Glutamatergic neuron (in vitro differentiated cells): ENCODE measurements at regions not wholly inside any gene's neighbourhood (a gene's known extent, or its start where the extent isn't known, plus 50 kb on each side); places are given as distances from the start of the nearest gene placed in this dataset.

Source experiments
- DNase-seq: peaks from one replicate; pipeline ENCODE4 v3.0.0; 2022
- H3K27ac Mint-ChIP-seq: one replicate; pipeline ENCODE4 v1.8.0; 2020; ENCODE audit warnings: mild to moderate bottlenecking, mixed read lengths, inconsistent platforms; ENCODE audit not compliant: unreplicated experiment
- H3K27me3 Mint-ChIP-seq: one replicate; pipeline ENCODE4 v1.8.0; 2020; ENCODE audit warnings: mild to moderate bottlenecking, moderate library complexity, mixed read lengths, inconsistent platforms; ENCODE audit not compliant: unreplicated experiment
- H3K36me3 Mint-ChIP-seq: one replicate; pipeline ENCODE4 v1.8.0; 2020; ENCODE audit warnings: mild to moderate bottlenecking, mixed read lengths, inconsistent platforms; ENCODE audit not compliant: unreplicated experiment
- H3K4me1 Mint-ChIP-seq: one replicate; pipeline ENCODE4 v1.8.0; 2020; ENCODE audit warnings: mild to moderate bottlenecking, low read depth, mixed read lengths, inconsistent platforms; ENCODE audit not compliant: unreplicated experiment
- H3K4me3 Mint-ChIP-seq: one replicate; pipeline ENCODE4 v1.8.0; 2020; ENCODE audit warnings: mild to moderate bottlenecking, mixed read lengths, inconsistent platforms; ENCODE audit not compliant: unreplicated experiment
- H3K9me3 Mint-ChIP-seq: one replicate; pipeline ENCODE4 v1.8.0; 2020; ENCODE audit warnings: mild to moderate bottlenecking, moderate library complexity, mixed read lengths, inconsistent platforms; ENCODE audit not compliant: unreplicated experiment
- CTCF ChIP-seq: fragments of 200-600 bp; sonication (generic); IDR thresholded peaks from one replicate; pipeline ENCODE4 v1.5.0; 2021; ENCODE audit not compliant: partially characterized antibody, unreplicated experiment

- Mint-ChIP-seq H3K4me3 (no peak overlapping the region), H3K9me3 (peaks cover 2% of the 10 kb centered on the region), H3K27me3 (no peaks in the 10 kb centered on the region), H3K27ac (no peak overlapping the region), H3K36me3 (no peaks in the 10 kb centered on the region), H3K4me1 (no peaks in the 10 kb centered on the region)
- DNase-seq, result no peak
- no peak for TF ChIP-seq CTCF
Measured at GRCh38 chr5:130278136-130278535, 373.9 kb downstream of the CHSY3 start.

- no peak for DNase-seq
- H3K27me3 Mint-ChIP-seq, result no peaks in the 10 kb centered on the region
- H3K27ac Mint-ChIP-seq, result no peak overlapping the region
- H3K36me3 Mint-ChIP-seq, result no peaks in the 10 kb centered on the region
- no peaks in the 10 kb centered on the region for H3K4me1 Mint-ChIP-seq
- H3K9me3 Mint-ChIP-seq, result peaks cover 2% of the 10 kb centered on the region
- no peak overlapping the region for H3K4me3 Mint-ChIP-seq
- TF ChIP-seq CTCF, result no peak
Measured at GRCh38 chr5:130277522-130277921, 373.3 kb downstream of the CHSY3 start.

- no peaks in the 10 kb centered on the region for H3K4me1 Mint-ChIP-seq
- no peak for TF ChIP-seq CTCF
- no peak for DNase-seq
- H3K36me3 Mint-ChIP-seq, result no peaks in the 10 kb centered on the region
- H3K27ac Mint-ChIP-seq, result no peak overlapping the region
- H3K27me3 Mint-ChIP-seq, result no peaks in the 10 kb centered on the region
- H3K9me3 Mint-ChIP-seq, result peaks cover 2% of the 10 kb centered on the region
- H3K4me3 Mint-ChIP-seq, result no peak overlapping the region
Measured at GRCh38 chr5:130277002-130277401, 372.7 kb downstream of the CHSY3 start.

- Mint-ChIP-seq H3K9me3 (peaks cover 2% of the 10 kb centered on the region), H3K4me3 (no peak overlapping the region), H3K36me3 (no peaks in the 10 kb centered on the region), H3K27me3 (no peaks in the 10 kb centered on the region), H3K4me1 (no peaks in the 10 kb centered on the region), H3K27ac (no peak overlapping the region)
- DNase-seq, result no peak
- no peak for TF ChIP-seq CTCF
Measured at GRCh38 chr5:130272837-130273236, 368.6 kb downstream of the CHSY3 start.

GRCh38 chr5:130270786-130271185, 366.5 kb downstream of the CHSY3 start:
- no peaks in the 10 kb centered on the region for H3K27me3 Mint-ChIP-seq

More at GRCh38 chr5:130270786-130271185, 366.5 kb downstream of the CHSY3 start:
- DNase-seq, result no peak
- no peak for TF ChIP-seq CTCF
- Mint-ChIP-seq H3K4me3 (no peak overlapping the region), H3K27ac (no peak overlapping the region), H3K36me3 (no peaks in the 10 kb centered on the region), H3K9me3 (no peaks in the 10 kb centered on the region), H3K4me1 (no peaks in the 10 kb centered on the region)
